Osteocyte (in vitro differentiated cells): ENCODE measurements at regions not wholly inside any gene's neighbourhood (a gene's known extent, or its start where the extent isn't known, plus 50 kb on each side); places are given as distances from the start of the nearest gene placed in this dataset.

Experiments
- DNase-seq: peaks from one replicate; pipeline ENCODE4 v3.0.0; 2021; ENCODE audit warnings: mixed read lengths; ENCODE audit not compliant: unreplicated experiment; ENCODE audit errors: extremely low spot score
- H3K27ac Mint-ChIP-seq: one replicate; pipeline ENCODE4 v1.8.0; 2021; ENCODE audit warnings: mild to moderate bottlenecking, mixed read lengths; ENCODE audit not compliant: unreplicated experiment
- H3K27me3 Mint-ChIP-seq: one replicate; pipeline ENCODE4 v1.8.0; 2021; ENCODE audit warnings: mixed read lengths; ENCODE audit not compliant: unreplicated experiment
- H3K36me3 Mint-ChIP-seq: one replicate; pipeline ENCODE4 v1.8.0; 2021; ENCODE audit warnings: mixed read lengths; ENCODE audit not compliant: unreplicated experiment
- H3K4me1 Mint-ChIP-seq: one replicate; pipeline ENCODE4 v1.8.0; 2021; ENCODE audit warnings: mixed read lengths; ENCODE audit not compliant: unreplicated experiment
- H3K4me3 Mint-ChIP-seq: one replicate; pipeline ENCODE4 v1.8.0; 2021; ENCODE audit warnings: mild to moderate bottlenecking, moderate library complexity, mixed read lengths; ENCODE audit not compliant: unreplicated experiment
- H3K9me3 Mint-ChIP-seq: one replicate; pipeline ENCODE4 v1.8.0; 2021; ENCODE audit warnings: mixed read lengths; ENCODE audit not compliant: unreplicated experiment
- CTCF ChIP-seq: fragments of 200-600 bp; sonication (generic); IDR thresholded peaks from 2 replicates; pipeline ENCODE4 v1.5.0; 2021; ENCODE audit warnings: antibody characterized with exemption, mild to moderate bottlenecking, moderate library complexity

DNA sequence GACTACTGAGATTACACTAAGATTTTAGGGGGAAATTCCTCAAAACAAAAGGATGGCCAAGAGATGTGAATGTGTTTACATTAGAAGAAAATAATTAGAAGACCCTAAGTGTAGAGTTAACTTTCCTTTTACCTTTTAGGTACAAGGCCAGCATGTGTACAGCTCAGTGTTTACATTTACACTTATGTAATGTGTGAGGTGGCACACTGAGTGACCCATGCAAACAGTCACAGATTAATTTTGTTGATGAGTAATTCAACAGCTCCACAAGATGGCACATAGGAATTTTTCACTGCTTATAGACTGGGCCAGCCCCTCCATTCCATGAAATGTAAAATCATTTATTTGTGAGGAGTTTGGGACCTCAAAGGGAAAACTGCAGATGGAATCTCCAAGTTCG lies 90.1 kb upstream of the SLC12A2 start:
- no peak for TF ChIP-seq CTCF
- Mint-ChIP-seq H3K27me3 (no peaks in the 10 kb centered on the region), H3K36me3 (peaks cover 11% of the 10 kb centered on the region), H3K9me3 (peaks cover 8% of the 10 kb centered on the region), H3K4me1 (peaks cover 12% of the 10 kb centered on the region), H3K27ac (no peak overlapping the region), H3K4me3 (no peak overlapping the region)
- DNase-seq = no peak

DNA sequence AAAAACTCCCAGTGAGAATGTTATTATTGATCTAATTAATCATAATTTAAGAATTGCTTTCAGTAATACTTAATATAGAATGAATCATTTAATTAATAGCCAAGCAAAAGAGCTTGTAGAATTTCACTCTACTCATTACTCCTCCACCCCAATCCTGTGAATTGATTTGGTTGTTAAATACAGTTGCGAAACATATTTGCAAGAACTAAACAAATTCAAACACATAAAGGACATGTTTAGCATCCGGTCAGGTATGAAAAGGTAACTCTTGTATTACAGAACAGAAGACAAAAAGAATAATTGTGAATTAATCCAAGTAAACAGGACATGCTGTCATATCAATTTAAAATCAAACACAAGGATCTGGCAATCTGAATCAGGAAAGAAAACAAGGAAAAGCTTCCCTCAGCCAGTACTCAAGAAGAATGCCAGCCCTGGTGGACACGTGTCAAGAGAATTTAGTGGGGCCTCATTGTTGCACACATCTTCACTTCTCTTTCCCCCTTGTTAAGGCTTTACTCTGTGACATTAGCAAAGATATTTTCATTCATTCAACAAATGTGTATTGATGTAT lies 89.4 kb upstream of the SLC12A2 start:
- Mint-ChIP-seq H3K9me3 (peaks cover 8% of the 10 kb centered on the region), H3K4me1 (peaks cover 10% of the 10 kb centered on the region)

DNA sequence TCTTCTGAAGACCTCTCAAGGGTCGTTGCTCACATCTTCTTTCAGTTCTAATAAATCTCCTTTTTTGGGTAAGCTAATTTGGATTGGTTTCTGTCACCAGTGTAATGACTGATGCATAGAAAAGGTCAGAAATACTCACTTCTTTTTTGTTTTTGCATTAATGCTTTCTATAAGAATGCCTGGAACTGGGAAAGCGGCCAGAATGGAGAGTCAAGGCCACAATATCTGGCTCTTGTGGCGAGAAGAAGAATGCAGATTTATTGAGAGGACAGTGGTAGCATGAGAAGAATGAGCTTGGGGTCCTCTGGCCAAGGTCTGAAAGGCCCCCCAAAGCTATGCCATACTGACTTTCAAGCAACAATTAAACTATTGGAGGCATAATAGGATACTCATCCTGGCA lies 88.0 kb upstream of the SLC12A2 start:
- peak overlapping the region; percentile 36 for H3K27ac Mint-ChIP-seq
- H3K27me3 Mint-ChIP-seq = no peaks in the 10 kb centered on the region
- no peak overlapping the region for H3K4me3 Mint-ChIP-seq
- peaks cover 8% of the 10 kb centered on the region for H3K9me3 Mint-ChIP-seq
- DNase-seq = no peak
- peaks cover 11% of the 10 kb centered on the region for H3K36me3 Mint-ChIP-seq
- TF ChIP-seq CTCF = no peak
- peaks cover 12% of the 10 kb centered on the region for H3K4me1 Mint-ChIP-seq

More for the DNA sequence above, 89.4 kb upstream of the SLC12A2 start:
- Mint-ChIP-seq H3K27ac (no peak overlapping the region), H3K36me3 (peaks cover 11% of the 10 kb centered on the region), H3K27me3 (no peaks in the 10 kb centered on the region), H3K4me3 (no peak overlapping the region)
- TF ChIP-seq CTCF = no peak
- DNase-seq = no peak

GRCh38 chr5:127997201-127997704 lies 86.3 kb upstream of the SLC12A2 start:
- Mint-ChIP-seq H3K36me3 (peaks cover 8% of the 10 kb centered on the region), H3K27ac (no peak overlapping the region), H3K4me1 (peaks cover 12% of the 10 kb centered on the region), H3K9me3 (peaks cover 4% of the 10 kb centered on the region), H3K4me3 (no peak overlapping the region), H3K27me3 (no peaks in the 10 kb centered on the region)
- no peak for TF ChIP-seq CTCF
- DNase-seq = no peak

DNA sequence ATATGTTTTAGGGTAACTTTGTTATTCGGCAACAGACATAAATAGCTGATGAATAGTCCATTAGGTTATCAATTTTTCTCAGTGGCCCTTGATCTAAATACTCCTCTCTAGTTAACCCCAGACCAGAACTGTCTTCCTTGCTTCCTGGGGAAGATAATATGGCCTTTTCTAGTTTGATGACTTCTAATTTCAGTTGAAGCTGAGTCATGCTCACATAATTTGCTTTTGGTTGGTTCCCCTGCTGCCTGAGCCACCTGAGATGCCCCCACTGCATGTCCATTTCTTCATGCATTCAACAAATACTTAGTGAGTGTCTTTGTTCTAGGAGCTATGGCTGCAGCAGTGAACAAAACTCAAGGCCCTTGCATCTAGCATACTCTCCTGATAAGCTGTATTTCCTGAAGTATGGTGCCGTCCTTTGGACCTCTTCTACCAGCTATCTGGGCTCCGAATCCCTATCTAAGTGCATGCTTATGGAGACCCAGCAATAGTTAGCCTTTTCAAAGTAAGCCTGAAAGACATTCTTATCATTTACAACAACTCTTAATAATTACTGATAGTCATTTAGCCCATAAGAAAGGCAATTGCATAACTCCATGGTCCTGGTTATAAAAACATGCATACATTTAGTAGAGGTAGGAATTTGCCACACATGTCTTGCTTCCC lies 84.5 kb upstream of the SLC12A2 start:
- H3K4me1 Mint-ChIP-seq = peaks cover 12% of the 10 kb centered on the region
- H3K9me3 Mint-ChIP-seq = no peaks in the 10 kb centered on the region
- peaks cover 3% of the 10 kb centered on the region for H3K36me3 Mint-ChIP-seq
- no peak for TF ChIP-seq CTCF
- no peak overlapping the region for H3K27ac Mint-ChIP-seq
- no peak overlapping the region for H3K4me3 Mint-ChIP-seq
- no peak for DNase-seq
- no peaks in the 10 kb centered on the region for H3K27me3 Mint-ChIP-seq
